ENCODE measurements at regions not wholly inside any gene's neighbourhood (a gene's known extent, or its start where the extent isn't known, plus 50 kb on each side); places are given as distances from the start of the nearest gene placed in this dataset.

DNA sequence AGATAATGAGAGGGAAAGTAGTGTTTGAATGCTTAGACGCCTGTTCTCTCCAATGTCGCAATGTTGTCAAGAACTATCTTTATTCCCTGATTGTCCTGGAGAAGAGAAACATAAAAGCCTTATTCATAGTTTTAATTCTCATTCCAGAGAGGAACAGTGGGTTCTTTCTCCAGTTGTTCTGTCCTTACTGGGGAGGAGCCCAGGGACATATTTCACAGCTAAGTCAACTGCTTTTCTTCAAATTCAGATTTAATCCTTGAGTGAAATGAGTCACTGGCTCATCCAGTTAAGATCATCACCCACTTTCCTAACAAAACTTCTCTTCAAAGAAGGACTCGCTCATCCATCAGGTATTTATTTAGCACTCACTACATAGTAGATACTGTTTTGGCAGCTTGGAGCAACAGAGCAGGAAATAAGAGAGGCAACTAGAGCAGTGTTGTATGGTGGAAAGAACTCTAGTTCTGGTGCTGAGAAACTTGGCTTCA is 365.7 kb upstream of the USP24 start:
- TF ChIP-seq, protein P1, sequence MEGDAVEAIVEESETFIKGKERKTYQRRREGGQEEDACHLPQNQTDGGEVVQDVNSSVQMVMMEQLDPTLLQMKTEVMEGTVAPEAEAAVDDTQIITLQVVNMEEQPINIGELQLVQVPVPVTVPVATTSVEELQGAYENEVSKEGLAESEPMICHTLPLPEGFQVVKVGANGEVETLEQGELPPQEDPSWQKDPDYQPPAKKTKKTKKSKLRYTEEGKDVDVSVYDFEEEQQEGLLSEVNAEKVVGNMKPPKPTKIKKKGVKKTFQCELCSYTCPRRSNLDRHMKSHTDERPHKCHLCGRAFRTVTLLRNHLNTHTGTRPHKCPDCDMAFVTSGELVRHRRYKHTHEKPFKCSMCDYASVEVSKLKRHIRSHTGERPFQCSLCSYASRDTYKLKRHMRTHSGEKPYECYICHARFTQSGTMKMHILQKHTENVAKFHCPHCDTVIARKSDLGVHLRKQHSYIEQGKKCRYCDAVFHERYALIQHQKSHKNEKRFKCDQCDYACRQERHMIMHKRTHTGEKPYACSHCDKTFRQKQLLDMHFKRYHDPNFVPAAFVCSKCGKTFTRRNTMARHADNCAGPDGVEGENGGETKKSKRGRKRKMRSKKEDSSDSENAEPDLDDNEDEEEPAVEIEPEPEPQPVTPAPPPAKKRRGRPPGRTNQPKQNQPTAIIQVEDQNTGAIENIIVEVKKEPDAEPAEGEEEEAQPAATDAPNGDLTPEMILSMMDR (IDR thresholded peaks at IDR 0.05): no peak
- TF ChIP-seq EZH2 (IDR thresholded peaks at IDR 0.05) (no peak), EZH2phosphoT487 (IDR thresholded peaks at IDR 0.05) (no peak)

All from neural progenitor cell (in vitro differentiated cells).